ES-I3 (cell line): ENCODE measurements at regions not wholly inside any gene's neighbourhood (a gene's known extent, or its start where the extent isn't known, plus 50 kb on each side); places are given as distances from the start of the nearest gene placed in this dataset.
"Not testable (repeated sequence)": the region's sequence is repeated elsewhere in the genome, so short reads cannot be mapped to it uniquely, and the experiment has no call there.

Source experiments
- H3K36me3 ChIP-seq: 2 replicates; pipeline ENCODE4 v1.6.1; 2013; ENCODE audit warnings: mild to moderate bottlenecking, low read length, control low read depth, moderate library complexity; ENCODE audit not compliant: insufficient read depth
- H3K4me1 ChIP-seq: 2 replicates; pipeline ENCODE4 v1.6.1; 2013; ENCODE audit warnings: mild to moderate bottlenecking, control low read depth, low read length; ENCODE audit not compliant: insufficient read depth
- H3K9ac ChIP-seq: 2 replicates; pipeline ENCODE4 v1.6.1; 2013; ENCODE audit warnings: low read depth, mild to moderate bottlenecking, low read length, moderate library complexity
- H3K9me3 ChIP-seq: 2 replicates; pipeline ENCODE4 v1.6.1; 2013; ENCODE audit warnings: mild to moderate bottlenecking, low read length, moderate library complexity; ENCODE audit not compliant: control insufficient read depth, insufficient read depth

- Histone ChIP-seq H3K9ac (no peak overlapping the region), H3K9me3 (no peaks in the 10 kb centered on the region), H3K4me1 (peaks cover 18% of the 10 kb centered on the region), H3K36me3 (no peaks in the 10 kb centered on the region)
These were observed 177.9 kb upstream of the RAB6C start for GRCh38 chr2:129801575-129801974.

GRCh38 chr2:129802290-129802689 lies 177.2 kb upstream of the RAB6C start:
- Histone ChIP-seq H3K9me3 (no peaks in the 10 kb centered on the region), H3K9ac (no peak overlapping the region)

GRCh38 chr2:129803032-129803431 lies 176.4 kb upstream of the RAB6C start:
- no peak overlapping the region for H3K9ac ChIP-seq
- H3K4me1 ChIP-seq, result peaks cover 25% of the 10 kb centered on the region
- H3K9me3 ChIP-seq, result no peaks in the 10 kb centered on the region
- no peaks in the 10 kb centered on the region for H3K36me3 ChIP-seq

More at GRCh38 chr2:129802290-129802689, 177.2 kb upstream of the RAB6C start:
- H3K4me1 ChIP-seq, result peaks cover 25% of the 10 kb centered on the region
- H3K36me3 ChIP-seq, result no peaks in the 10 kb centered on the region

GRCh38 chr2:129803871-129804270 lies 175.6 kb upstream of the RAB6C start:
- peaks cover 25% of the 10 kb centered on the region for H3K4me1 ChIP-seq
- H3K9ac ChIP-seq, result no peak overlapping the region
- H3K36me3 ChIP-seq, result no peaks in the 10 kb centered on the region
- H3K9me3 ChIP-seq, result no peaks in the 10 kb centered on the region

GRCh38 chr2:129805899-129806298 lies 173.6 kb upstream of the RAB6C start:
- Histone ChIP-seq H3K9ac (no peak overlapping the region), H3K4me1 (peaks cover 25% of the 10 kb centered on the region), H3K9me3 (no peaks in the 10 kb centered on the region), H3K36me3 (no peaks in the 10 kb centered on the region)

GRCh38 chr2:129806317-129806716 lies 173.1 kb upstream of the RAB6C start:
- H3K9ac ChIP-seq, result no peak overlapping the region
- peaks cover 23% of the 10 kb centered on the region for H3K4me1 ChIP-seq
- no peaks in the 10 kb centered on the region for H3K9me3 ChIP-seq
- H3K36me3 ChIP-seq, result no peaks in the 10 kb centered on the region

- H3K4me1 ChIP-seq, result peaks cover 16% of the 10 kb centered on the region
- H3K9ac ChIP-seq, result no peak overlapping the region
- no peaks in the 10 kb centered on the region for H3K36me3 ChIP-seq
- H3K9me3 ChIP-seq, result no peaks in the 10 kb centered on the region
These were observed 172.5 kb upstream of the RAB6C start for GRCh38 chr2:129806990-129807389.

GRCh38 chr2:129807642-129808338 lies 171.7 kb upstream of the RAB6C start:
- H3K36me3 ChIP-seq, H3K9ac ChIP-seq, H3K9me3 ChIP-seq: not testable (repeated sequence)
- H3K4me1 ChIP-seq, result peaks cover 12% of the 10 kb centered on the region; the same call in 1 of the 2 replicates

GRCh38 chr2:129810521-129810920 lies 168.9 kb upstream of the RAB6C start:
- Histone ChIP-seq H3K9ac (no peak overlapping the region), H3K4me1 (peaks cover 12% of the 10 kb centered on the region; the same call in 1 of the 2 replicates), H3K36me3 (no peaks in the 10 kb centered on the region), H3K9me3 (peaks cover 6% of the 10 kb centered on the region)

- 0 out of 2 replicates have a peak, but pooled peaks cover 3% of the 10 kb centered on the region for H3K4me1 ChIP-seq
- H3K9me3 ChIP-seq, result peaks cover 9% of the 10 kb centered on the region
- H3K36me3 ChIP-seq, result no peaks in the 10 kb centered on the region
- H3K9ac ChIP-seq, result no peak overlapping the region
These were observed 167.4 kb upstream of the RAB6C start for GRCh38 chr2:129812071-129812470.

GRCh38 chr2:129812654-129813053 lies 166.8 kb upstream of the RAB6C start:
- no peaks in the 10 kb centered on the region for H3K36me3 ChIP-seq
- no peak overlapping the region for H3K9ac ChIP-seq
- peaks cover 9% of the 10 kb centered on the region for H3K9me3 ChIP-seq
- no peaks in the 10 kb centered on the region for H3K4me1 ChIP-seq

- Histone ChIP-seq H3K4me1 (no peaks in the 10 kb centered on the region), H3K9me3 (peaks cover 9% of the 10 kb centered on the region), H3K36me3 (no peaks in the 10 kb centered on the region), H3K9ac (no peak overlapping the region)
These were observed 166.1 kb upstream of the RAB6C start for GRCh38 chr2:129813404-129813803.

GRCh38 chr2:129816813-129817574 lies 162.5 kb upstream of the RAB6C start:
- H3K36me3 ChIP-seq, result no peaks in the 10 kb centered on the region
- H3K4me1 ChIP-seq, result no peaks in the 10 kb centered on the region
- peaks cover 9% of the 10 kb centered on the region for H3K9me3 ChIP-seq

GRCh38 chr2:129819855-129820254 lies 159.6 kb upstream of the RAB6C start:
- Histone ChIP-seq H3K9me3 (peaks cover 9% of the 10 kb centered on the region), H3K36me3 (no peaks in the 10 kb centered on the region), H3K9ac (no peak overlapping the region), H3K4me1 (no peaks in the 10 kb centered on the region)

More at GRCh38 chr2:129816813-129817574, 162.5 kb upstream of the RAB6C start:
- H3K9ac ChIP-seq, result no peak overlapping the region

GRCh38 chr2:129820908-129821307 lies 158.6 kb upstream of the RAB6C start:
- peaks cover 3% of the 10 kb centered on the region; the same call in 1 of the 2 replicates for H3K9me3 ChIP-seq
- no peaks in the 10 kb centered on the region for H3K4me1 ChIP-seq
- no peak overlapping the region for H3K9ac ChIP-seq
- no peaks in the 10 kb centered on the region for H3K36me3 ChIP-seq
